Right renal cortex interstitium (tissue), 3 donors: ENCODE measurements at regions not wholly inside any gene's neighbourhood (a gene's known extent, or its start where the extent isn't known, plus 50 kb on each side); places are given as distances from the start of the nearest gene placed in this dataset.
"Not testable (repeated sequence)": the region's sequence is repeated elsewhere in the genome, so short reads cannot be mapped to it uniquely, and the experiment has no call there.

Experiments
- DNase-seq, 3 donors: peaks; one replicate each; pipeline ENCODE4 v3.0.0-alpha.2; 2013; ENCODE audit warnings: low read depth in 3 of 3, low spot score in 2 of 3

- DNase-seq, result no peak
Observed at GRCh38 chr6:120392941-120393340, 941.3 kb downstream of the TBC1D32 start.

DNA sequence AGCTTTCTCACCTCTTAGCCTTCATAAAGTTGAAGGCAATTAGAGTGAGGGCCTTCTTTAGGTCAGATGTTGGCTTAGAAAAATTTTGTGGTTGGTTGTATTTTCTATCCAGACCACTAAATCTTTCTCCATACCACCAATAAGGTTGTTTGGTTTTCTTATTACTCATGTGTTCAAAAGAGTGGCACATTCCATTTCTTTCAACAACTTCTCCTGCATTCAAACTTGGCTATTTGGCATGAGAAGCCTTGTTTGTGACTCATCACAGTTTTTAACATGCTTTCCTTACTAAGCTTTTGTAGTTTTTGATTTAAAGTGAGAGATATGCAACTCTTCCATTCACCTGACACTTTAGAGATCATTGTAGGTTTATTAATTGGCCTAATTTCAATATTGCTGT, 949.6 kb downstream of the TBC1D32 start:
- DNase-seq, result no peak

DNA sequence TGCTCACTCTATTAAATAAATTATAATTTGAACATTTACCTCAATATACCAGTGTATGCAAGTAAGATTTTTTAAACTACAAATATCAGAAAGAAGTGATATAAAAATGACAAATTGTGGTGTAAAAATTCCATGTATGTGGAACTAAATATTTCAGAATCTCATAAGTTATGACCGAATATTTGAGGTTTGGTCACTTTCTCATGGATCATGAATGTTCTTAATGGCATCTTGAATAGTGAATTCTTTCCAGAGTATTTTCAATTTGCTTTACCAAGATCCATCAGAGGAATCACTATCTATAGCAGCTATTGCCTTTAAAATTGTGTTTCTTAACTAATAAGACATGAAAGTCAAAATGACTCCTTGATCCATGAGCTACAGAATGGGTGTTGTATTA, 950.6 kb downstream of the TBC1D32 start:
- no peak for DNase-seq

DNA sequence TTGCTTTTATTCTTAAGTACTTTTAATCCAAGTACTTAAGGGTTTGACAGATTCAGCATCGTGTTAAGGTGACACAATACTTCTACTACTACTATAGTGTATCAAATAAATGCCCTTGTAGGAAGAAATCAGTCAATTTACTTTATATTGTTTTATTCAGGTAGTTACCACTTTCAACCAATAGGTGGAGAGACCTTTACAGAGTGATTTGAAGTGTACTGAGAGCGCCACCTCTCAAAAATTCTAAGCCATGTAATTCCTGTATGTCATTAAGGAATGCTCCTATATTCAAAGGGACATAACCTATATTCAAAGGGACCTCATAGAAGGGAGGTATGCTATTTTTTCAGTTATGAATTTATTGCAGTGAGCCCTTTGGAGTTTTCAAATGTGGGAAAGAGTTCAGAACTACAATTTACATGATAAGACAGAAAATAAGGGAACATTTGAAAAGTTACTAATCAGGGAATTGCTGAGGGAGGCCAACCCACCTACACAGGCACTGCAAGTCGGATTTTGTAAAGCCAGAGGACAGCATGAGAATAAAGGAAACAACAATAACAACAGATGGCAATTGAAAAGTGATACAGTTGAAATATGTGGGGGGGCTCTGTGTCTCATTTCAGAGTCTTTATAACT, 955.6 kb downstream of the TBC1D32 start:
- no peak for DNase-seq

GRCh38 chr6:120373185-120373584, 961.1 kb downstream of the TBC1D32 start:
- DNase-seq, result no peak

- no peak for DNase-seq
Observed at GRCh38 chr6:120363429-120363828, 970.9 kb downstream of the TBC1D32 start.

DNA sequence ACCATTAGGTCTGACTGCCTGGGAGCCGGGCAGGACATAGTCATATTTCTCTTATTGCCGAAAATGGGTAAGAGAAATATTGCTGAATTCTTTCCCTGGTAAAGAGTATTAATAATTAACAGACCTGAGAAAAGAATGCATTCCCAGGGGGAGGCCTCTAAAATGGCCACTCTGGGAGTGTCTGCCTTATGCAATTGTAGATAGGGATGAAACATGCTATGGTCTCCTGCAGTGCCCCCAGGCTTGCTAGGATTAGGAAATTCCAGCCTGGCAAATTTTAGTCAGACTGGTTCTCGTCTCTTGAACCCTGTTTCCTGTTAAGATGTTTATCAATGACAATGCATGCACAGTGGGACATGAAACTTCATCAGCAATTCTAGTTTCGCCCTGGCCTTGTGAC, 975.7 kb downstream of the TBC1D32 start:
- not testable (repeated sequence) for DNase-seq

GRCh38 chr6:120357447-120357846, 976.8 kb downstream of the TBC1D32 start:
- no peak for DNase-seq

GRCh38 chr6:120355822-120356221, 978.5 kb downstream of the TBC1D32 start:
- no peak for DNase-seq

DNA sequence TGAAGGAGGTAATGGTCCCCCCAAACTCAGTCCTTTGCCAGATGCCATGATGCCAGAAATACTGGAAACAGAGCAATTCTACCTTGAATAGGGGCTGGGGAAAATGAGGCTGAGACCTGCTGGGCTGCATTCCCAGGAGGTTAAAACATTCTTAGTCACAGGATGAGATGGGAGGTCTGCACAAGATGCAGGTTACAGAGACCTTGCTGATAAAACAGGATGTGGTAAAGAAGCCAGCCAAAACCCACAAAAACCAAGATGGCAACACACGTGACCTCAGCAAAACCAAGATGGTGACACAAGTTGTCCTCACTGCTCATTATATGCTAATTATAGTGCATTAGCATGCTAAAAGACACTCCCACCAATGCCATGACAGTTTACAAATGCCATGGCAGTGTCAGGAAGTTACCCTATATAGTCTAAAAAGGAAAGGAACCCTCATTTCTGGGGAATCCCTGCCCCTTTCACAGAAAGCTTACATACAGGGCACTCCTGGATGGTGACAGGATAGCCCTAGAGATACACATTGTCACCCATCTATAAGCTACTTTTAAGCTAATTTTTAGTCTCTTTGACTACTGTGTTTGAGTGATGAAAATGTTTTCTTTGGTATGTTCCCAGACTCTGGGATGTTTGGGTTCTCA, 979.7 kb downstream of the TBC1D32 start:
- no peak for DNase-seq

- no peak for DNase-seq
Observed at GRCh38 chr6:120352491-120352890, 981.8 kb downstream of the TBC1D32 start.

- DNase-seq, result no peak
Observed at GRCh38 chr6:120348926-120349325, 985.4 kb downstream of the TBC1D32 start.

DNA sequence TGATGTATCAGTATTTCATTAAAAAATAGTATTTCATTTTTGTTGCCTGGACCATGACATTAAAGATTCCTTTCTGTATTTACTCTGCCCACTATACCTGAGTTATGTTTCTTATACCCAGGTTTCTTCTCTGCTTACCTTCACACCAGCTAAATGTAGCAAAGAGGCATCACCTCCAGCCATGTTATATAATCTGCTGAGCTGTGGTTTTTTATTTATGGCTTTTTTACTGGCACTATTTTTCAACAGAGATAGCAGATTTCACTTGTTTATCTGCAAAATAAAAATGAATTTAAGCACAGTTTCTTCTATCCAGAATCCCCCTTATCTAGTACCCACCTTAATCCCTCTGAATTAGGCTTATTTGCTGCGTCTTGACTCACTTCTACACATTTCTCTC, 979.0 kb upstream of the MAN1A1 start:
- DNase-seq, result no peak

GRCh38 chr6:120320481-120321162, 971.1 kb upstream of the MAN1A1 start:
- DNase-seq, result no peak

DNA sequence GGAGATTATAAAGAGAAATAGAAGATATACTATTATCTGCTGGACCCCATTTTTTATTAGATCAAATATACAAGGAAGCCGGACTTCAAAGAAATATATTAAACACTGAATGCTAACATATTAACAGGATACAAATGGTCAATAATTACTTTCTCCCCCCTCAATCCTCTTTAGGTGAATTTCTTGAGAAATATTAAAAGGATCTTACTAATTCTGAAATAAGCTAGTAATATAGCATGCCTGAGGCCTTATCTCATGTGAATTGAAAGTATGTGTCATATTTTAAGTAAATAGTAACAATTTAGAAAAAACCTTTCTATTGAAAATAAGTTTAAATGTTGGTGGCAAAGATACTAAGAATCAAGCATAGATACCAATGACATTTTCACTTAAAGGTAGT, 954.7 kb upstream of the MAN1A1 start:
- no peak for DNase-seq

DNA sequence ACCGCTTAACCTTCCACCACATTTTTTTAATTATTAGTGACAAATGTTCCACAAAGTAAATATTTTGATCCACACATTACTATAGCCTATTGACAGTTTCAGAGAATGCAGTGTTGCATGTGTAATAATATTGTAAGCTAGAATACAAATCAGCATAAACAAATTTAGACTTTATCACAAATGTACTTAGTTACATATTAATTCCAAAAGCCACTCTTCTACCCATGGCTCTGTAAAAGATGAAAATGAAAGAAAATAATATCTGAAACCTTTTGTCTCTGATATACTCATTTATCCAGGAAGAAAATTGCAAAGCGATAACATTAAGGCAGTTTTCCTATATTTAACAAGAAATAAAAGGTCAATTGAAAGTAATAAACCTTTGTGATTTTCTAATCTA, 954.0 kb upstream of the MAN1A1 start:
- no peak for DNase-seq

- no peak for DNase-seq
Observed at GRCh38 chr6:120302041-120302440, 952.5 kb upstream of the MAN1A1 start.

DNA sequence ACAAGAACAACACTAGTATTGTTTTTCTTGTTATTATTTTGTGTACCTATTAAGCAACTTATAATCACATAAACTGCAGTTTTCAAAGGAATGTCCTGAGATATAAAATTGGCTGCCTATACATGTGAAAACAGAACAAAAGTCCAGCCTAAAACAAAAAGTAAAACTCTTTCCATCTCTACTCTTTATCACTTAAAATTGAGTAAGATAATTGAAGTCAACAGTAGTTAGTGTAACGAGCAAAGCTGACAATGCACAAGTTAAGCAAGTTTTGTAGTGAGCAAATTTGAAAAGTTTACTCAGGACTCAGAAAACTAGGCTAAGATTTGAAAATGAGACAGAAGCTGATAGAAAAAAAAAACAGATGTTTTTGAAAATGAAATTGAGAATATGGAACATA, 941.4 kb upstream of the MAN1A1 start:
- DNase-seq, result no peak

DNA sequence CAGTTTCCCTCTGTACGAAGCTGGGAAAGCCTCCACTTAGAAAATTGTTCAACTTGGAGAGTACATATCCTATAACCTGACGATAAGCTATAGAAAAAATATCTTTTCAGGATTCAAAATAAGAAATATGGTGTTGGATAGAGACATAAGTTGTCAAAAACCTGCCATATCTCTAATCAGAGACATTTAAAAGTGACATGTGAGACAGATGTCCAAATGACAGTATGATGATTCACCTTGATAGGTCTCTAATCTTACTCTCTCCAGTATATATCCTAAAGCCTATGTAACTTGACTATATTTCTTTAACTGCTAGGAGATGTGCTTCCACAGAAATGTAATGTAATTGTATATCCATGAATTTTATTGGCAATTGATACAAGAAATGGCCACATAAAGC, 932.4 kb upstream of the MAN1A1 start:
- no peak for DNase-seq

- no peak for DNase-seq
Observed at GRCh38 chr6:120279466-120280167, 930.1 kb upstream of the MAN1A1 start.

- DNase-seq, result no peak
Observed at GRCh38 chr6:120278689-120279396, 929.3 kb upstream of the MAN1A1 start.
